ENCODE measurements at regions not wholly inside any gene's neighbourhood (a gene's known extent, or its start where the extent isn't known, plus 50 kb on each side); places are given as distances from the start of the nearest gene placed in this dataset.

- no peaks in the 10 kb centered on the region for H3K9me3 ChIP-seq (ENCODE audit: low read depth)
- H3K4me2 ChIP-seq, result no peak overlapping the region
- DNase-seq (ENCODE audit: low spot score), result no peak
- no peaks in the 10 kb centered on the region for H3K36me3 ChIP-seq (replicated peaks; ENCODE audit: insufficient read depth, low read depth)
- H3K4me1 ChIP-seq (ENCODE audit: insufficient read depth), result no peaks in the 10 kb centered on the region
- H3K79me2 ChIP-seq, result no peaks in the 10 kb centered on the region
- no peak overlapping the region for H3K4me3 ChIP-seq
- H3K27ac ChIP-seq, result no peak overlapping the region
- TF ChIP-seq, protein P1, sequence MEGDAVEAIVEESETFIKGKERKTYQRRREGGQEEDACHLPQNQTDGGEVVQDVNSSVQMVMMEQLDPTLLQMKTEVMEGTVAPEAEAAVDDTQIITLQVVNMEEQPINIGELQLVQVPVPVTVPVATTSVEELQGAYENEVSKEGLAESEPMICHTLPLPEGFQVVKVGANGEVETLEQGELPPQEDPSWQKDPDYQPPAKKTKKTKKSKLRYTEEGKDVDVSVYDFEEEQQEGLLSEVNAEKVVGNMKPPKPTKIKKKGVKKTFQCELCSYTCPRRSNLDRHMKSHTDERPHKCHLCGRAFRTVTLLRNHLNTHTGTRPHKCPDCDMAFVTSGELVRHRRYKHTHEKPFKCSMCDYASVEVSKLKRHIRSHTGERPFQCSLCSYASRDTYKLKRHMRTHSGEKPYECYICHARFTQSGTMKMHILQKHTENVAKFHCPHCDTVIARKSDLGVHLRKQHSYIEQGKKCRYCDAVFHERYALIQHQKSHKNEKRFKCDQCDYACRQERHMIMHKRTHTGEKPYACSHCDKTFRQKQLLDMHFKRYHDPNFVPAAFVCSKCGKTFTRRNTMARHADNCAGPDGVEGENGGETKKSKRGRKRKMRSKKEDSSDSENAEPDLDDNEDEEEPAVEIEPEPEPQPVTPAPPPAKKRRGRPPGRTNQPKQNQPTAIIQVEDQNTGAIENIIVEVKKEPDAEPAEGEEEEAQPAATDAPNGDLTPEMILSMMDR (IDR thresholded peaks at IDR 0.05; ENCODE audit: poor library complexity), result no peak
- TF ChIP-seq EZH2phosphoT487 (IDR thresholded peaks at IDR 0.05; ENCODE audit: low read depth, severe bottlenecking, unreplicated experiment), result no peak
- no peak for TF ChIP-seq EZH2 (IDR thresholded peaks at IDR 0.05; ENCODE audit: borderline replicate concordance)
- H4K20me1 ChIP-seq (ENCODE audit: insufficient read depth, poor library complexity, severe bottlenecking), result no peaks in the 10 kb centered on the region
- peaks cover 56% of the 10 kb centered on the region for H3K27me3 ChIP-seq
- WGBS (ENCODE audit: low lambda C conversion rate, missing lambda C conversion rate), result 86% methylated on average over 3 of the region's 3 CpGs
- H3K9me2 ChIP-seq (replicated peaks; ENCODE audit: insufficient read depth), result no peaks in the 10 kb centered on the region
- H2AFZ ChIP-seq, result no peak overlapping the region
Measured at GRCh38 chr6:40331545-40331944, 255.6 kb downstream of the LRFN2 start.

DNA sequence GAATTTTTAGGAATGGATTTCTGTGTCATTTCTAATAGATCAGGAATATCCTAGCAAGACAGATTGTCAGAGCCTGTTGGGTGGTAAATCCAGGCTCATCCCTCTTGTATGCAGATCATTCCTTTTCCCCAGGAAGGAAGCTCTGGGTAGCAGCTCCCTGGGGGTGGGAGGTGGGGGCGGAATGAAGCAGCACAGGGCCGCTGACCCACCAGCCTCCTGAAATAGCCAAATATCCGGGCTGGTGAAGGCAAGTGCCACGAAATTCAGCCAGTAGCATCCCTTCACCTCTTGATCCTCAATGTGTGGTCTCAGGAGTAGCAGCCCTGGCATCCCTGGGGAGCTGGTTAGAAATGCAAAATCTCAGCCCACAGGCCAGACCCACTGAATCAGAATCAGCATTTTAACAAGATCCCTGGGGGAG, 256.9 kb downstream of the LRFN2 start:
- Histone ChIP-seq H3K27ac (no peak overlapping the region), H3K4me3 (no peak overlapping the region), H2AFZ (no peak overlapping the region), H3K27me3 (peaks cover 61% of the 10 kb centered on the region), H3K4me2 (no peak overlapping the region), H3K9me2 (replicated peaks; ENCODE audit: insufficient read depth) (no peaks in the 10 kb centered on the region), H3K36me3 (replicated peaks; ENCODE audit: insufficient read depth, low read depth) (no peaks in the 10 kb centered on the region), H3K79me2 (no peaks in the 10 kb centered on the region), H3K9me3 (ENCODE audit: low read depth) (no peaks in the 10 kb centered on the region), H4K20me1 (ENCODE audit: insufficient read depth, poor library complexity, severe bottlenecking) (no peaks in the 10 kb centered on the region), H3K4me1 (ENCODE audit: insufficient read depth) (no peaks in the 10 kb centered on the region)
- 27% methylated on average over 4 of the region's 4 CpGs for WGBS (ENCODE audit: low lambda C conversion rate, missing lambda C conversion rate)
- no peak for TF ChIP-seq EZH2phosphoT487 (IDR thresholded peaks at IDR 0.05; ENCODE audit: low read depth, severe bottlenecking, unreplicated experiment)
- TF ChIP-seq, protein P1 (IDR thresholded peaks at IDR 0.05; ENCODE audit: poor library complexity), result no peak
- TF ChIP-seq EZH2 (IDR thresholded peaks at IDR 0.05; ENCODE audit: borderline replicate concordance), result no peak
- DNase-seq (ENCODE audit: low spot score), result no peak

GRCh38 chr6:40328986-40329545, 258.1 kb downstream of the LRFN2 start:
- H3K9me3 ChIP-seq (ENCODE audit: low read depth), result no peaks in the 10 kb centered on the region
- H3K27ac ChIP-seq, result no peak overlapping the region
- no peak for DNase-seq (ENCODE audit: low spot score)
- TF ChIP-seq EZH2phosphoT487 (IDR thresholded peaks at IDR 0.05; ENCODE audit: low read depth, severe bottlenecking, unreplicated experiment) (no peak), EZH2 (IDR thresholded peaks at IDR 0.05; ENCODE audit: borderline replicate concordance) (no peak)
- TF ChIP-seq, protein P1 (IDR thresholded peaks at IDR 0.05; ENCODE audit: poor library complexity), result no peak
- H3K27me3 ChIP-seq, result peaks cover 50% of the 10 kb centered on the region
- no peak overlapping the region for H2AFZ ChIP-seq
- no peaks in the 10 kb centered on the region for H4K20me1 ChIP-seq (ENCODE audit: insufficient read depth, poor library complexity, severe bottlenecking)
- H3K4me2 ChIP-seq, result no peak overlapping the region
- H3K36me3 ChIP-seq (replicated peaks; ENCODE audit: insufficient read depth, low read depth), result no peaks in the 10 kb centered on the region
- H3K4me3 ChIP-seq, result no peak overlapping the region
- WGBS (ENCODE audit: low lambda C conversion rate, missing lambda C conversion rate), result 72% methylated on average over 4 of the region's 4 CpGs
- no peaks in the 10 kb centered on the region for H3K4me1 ChIP-seq (ENCODE audit: insufficient read depth)
- no peaks in the 10 kb centered on the region for H3K79me2 ChIP-seq
- H3K9me2 ChIP-seq (replicated peaks; ENCODE audit: insufficient read depth), result no peaks in the 10 kb centered on the region
